ENCODE measurements at regions not wholly inside any gene's neighbourhood (a gene's known extent, or its start where the extent isn't known, plus 50 kb on each side); places are given as distances from the start of the nearest gene placed in this dataset.

DNA sequence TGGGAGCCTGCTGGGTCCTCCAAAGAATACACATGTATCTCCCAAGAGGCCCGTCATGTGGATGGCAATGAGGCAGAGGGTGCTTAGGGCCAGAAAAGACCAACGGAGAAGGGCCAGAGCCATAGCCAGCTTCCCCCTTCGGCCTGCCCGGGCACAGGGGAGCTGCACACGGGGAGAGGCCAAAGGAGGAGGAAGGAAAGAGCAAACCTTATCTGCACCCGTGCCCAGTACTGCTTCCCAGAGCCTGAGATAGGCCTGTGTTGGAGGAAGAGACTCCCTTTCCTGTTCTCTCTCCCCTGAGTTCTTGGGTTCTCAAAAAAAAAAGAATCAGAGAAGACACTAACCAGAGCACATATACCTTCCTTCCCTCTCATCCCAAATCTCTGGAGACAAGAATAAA is 250.3 kb downstream of the ANAPC1 start:
- DNase-seq: no peak

DNA sequence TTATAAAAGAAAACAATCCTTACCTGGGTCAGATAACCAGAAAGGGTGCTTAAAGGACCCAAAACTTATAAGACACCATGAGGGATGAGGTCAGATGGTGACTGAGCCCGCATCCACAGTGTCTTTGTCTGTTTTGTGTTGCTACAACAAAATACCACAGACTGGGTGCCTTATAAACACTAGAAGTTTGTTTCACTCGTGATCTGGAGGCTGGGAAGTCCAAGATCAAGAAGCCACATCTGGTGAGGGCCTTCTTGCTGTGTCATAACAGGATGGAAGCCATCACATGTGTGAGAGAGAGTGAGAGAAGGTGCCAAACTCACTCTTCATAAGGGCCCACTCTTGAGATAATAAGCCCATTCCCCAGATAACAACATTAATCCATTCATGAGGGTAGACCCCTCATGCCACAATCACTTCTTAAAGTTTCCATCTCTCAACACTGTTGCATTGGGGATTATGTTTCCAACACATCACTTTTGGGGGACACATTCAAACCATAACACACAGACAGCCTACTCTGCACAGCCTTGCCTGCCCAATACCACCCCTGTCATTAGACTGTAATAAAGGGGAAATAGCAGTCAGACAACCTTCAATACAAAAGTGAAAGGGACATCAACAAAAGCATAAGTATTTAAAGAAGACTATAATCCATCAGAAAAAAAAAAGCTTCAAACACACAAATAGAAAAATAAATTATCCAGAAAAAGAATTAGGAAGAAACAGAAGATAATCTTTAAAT is 249.8 kb downstream of the ANAPC1 start:
- DNase-seq: no peak

DNA sequence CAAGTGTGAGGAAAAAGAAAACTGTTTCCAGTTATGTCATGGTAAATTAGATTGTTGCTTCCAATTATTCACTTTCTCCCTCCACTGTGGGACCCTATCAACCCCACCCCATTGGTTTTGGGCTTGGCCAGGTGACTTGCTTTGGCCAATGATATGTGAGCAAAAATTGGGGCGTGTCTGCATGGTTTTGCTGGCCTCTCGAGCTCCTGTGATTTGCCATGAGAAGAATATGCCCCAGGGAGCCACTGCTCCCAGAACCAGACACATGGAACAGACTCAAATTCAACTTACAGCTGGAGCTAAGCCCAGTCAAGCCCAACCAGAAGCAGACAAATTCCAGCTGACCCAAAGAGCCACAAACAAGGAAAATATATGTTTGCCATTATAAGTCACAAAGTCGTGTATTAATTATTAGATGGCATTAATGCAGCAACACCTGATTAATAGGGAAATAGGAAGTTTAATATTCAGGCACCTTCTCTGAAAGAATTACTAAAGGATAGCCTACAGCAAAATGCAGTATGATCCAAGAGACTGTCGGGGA is 248.9 kb downstream of the ANAPC1 start:
- DNase-seq: no peak

DNA sequence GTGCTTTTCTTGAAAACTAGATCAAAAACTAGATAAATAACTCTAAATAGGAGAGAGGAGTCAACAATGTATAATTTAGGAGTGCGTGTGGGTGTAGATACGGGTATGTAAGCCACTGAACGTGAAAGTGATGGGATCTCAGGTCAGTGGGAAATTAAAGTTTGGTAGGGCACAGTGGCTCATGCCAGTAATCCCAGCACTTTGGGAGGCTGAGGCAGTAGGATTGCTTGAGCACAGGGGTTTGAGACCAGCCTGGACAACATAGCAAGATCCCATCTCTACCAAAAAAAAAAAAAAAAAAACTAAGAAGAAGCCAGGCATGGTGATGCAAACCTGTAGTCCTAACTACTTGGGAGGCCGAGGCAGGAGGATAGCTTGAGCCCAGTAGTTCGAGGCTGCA is 247.1 kb downstream of the ANAPC1 start:
- DNase-seq: no peak

DNA sequence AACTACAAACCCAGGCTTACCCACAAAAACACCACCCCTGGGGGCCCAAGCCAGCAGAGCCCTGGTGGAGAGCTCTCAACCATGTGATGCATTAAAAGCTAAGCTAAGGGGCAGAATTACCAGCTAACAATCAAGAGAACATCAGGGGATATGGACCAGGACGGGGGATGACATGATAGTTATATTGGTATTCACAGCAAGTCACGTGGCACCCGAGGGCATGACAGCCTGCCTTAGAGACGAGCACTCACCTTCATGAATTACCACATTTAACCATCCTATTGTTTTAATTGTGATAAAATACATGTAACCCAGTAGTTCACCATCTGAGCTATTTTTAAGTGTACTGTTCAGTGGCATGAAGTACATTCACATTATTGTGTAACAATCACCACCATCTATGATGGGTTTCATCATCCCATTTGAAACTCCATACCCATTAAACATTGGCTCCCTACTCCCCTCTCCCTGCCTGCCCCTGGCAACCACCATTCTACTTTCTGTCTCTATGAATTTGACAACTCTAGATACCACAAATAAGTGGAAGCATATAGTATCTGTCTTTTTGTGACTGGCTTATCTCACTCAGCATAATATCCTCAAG is 245.6 kb downstream of the ANAPC1 start:
- no peak for DNase-seq

DNA sequence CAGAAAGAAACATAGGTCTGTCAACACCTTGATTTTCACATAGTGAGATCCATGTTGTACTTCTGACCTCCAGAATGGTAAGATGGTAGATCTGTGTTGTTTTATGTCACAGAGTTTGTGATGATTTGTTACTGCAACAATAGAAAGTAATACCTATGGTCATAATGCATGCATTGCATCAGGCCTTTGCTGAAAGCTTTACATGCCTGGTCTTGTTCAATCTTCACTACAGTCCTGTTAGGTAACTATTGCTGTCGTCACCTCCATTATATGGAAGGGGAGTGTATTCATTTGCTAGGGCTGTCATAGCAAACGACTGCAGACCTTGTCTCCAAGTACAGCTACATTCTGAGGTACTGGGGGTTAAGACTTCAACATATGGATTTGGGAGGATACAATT is 243.5 kb downstream of the ANAPC1 start:
- DNase-seq: no peak

DNA sequence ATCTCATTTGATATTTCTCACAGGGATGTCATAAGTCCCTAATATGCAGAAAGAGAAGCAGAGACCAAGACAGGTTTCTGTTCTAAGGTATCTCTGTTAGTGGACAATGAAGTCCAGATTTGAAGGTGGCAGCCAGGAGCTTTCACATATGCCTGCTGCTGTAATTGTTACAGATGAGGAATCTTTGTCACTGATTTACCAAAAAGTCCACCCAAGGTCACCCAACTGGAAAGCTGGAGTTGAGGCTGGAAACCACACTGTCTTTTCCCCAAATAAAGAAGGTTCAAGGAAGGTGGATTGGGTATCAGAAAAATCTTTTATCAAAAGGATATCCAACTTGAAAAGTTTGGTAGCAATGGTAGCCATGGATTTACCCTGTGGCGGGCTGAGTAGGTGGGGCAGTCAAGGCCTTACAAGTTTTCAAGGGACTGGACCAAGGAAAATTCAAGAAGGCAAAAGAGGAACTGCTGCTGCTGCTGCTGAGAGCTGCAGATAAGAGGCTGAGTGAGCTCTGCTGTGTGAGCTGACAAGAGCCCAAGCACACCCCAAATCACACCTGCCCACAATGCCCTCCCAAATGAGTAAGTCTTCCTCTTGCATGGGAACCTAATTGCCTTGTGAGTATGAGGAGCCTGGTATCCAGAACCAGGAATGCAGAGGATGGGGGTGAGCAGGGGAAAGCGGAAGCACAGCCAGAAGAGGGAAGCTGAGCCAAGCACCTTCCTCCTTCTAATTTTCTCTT is 241.2 kb downstream of the ANAPC1 start:
- no peak for DNase-seq

DNA sequence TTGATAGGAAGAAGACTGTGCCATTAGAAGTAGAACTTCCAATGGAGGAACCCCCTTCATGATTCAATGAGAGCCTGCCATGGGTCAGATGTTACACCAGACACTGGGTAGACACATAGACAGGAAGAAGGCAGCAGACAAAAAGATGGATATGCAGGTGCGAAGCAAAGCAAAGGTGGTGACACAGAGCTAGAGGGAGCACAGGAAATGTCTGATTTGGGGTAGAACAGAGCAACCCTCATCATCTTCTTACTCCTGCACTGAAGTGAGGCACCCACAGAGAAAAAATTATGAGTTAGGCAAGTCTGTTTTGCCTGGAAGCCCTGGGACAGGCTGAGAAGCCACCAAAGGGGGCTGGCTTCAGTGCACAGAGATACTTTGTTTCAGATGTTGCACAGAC is 240.2 kb downstream of the ANAPC1 start:
- no peak for DNase-seq

DNA sequence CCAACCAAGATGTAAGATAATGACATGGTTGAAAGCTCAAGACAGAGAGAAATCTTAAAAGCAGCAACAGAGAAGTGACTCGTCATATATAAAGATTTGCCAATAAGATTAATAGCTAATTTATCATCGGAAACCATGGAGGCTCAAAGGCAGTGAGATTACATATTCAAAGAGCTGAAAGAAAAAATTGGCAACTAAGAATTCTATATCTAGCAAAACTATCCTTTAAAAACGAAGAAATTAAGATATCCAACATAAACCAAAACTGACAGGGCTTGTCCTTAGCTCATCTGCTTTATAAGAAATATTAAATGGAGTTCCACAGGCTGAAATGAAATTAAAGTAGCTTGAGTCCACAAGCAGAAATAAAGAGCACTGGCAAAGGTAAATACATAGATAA is 236.6 kb downstream of the ANAPC1 start:
- no peak for DNase-seq

DNA sequence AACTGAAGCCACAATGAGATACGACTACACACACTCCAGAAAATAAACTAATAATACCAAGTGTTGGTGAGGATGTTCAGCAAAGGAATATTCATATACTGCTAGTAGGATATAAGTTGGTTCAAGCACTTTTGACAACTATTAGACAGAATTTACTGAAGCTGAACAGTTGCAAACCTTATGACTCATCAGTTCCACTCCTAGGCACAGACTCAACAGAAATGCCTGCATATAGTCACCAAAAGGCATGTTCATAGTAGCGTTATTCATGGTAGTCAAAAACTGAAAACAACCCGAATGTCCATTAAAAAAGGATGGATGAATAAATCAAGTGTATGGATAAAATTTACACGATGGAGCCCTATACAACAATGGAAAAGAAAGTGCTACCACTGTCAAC is 232.0 kb downstream of the ANAPC1 start:
- no peak for DNase-seq

DNA sequence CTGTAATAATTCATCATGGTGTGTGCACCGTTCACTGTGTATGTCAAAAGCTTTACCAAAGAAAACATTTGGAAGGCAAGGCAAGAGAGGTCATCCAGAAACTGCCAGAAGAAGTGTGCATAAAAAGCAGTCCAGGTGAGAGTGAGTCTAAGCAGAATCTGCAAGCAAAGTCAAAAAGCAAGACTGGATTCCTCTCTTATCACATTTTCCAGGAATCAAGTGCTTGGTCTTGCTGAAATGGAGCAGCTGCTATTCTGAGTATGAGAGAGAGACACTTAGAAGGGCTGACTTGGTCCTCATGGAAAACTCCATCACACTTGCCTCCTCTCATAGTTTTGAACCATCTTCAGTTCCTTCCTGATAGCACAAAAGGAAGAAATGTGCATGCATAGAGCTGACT is 231.3 kb downstream of the ANAPC1 start:
- no peak for DNase-seq

DNA sequence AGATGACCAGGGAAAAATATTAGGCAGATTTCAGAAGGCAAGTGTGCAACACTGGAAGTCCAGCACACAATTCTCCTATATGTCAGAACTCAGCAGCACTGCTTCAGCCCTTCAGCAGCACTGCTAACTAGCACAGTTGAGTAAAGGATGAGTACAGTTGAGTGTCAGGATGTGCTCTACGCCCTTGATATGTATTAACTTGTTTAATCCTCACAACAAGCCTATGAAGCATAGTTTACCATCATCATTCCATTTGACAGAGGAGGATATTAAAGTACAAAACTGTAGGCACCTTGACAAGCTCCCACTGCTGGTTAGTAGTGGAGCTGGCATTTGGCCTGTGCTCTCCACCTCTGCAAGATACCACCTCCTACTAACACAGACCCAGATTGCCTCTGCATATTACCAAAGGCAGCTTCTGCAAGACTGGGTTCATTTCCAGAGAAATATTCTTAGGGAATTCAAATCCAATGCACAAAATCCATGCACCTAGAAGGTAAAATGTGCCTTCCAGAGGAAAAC is 230.8 kb downstream of the ANAPC1 start:
- DNase-seq: no peak

DNA sequence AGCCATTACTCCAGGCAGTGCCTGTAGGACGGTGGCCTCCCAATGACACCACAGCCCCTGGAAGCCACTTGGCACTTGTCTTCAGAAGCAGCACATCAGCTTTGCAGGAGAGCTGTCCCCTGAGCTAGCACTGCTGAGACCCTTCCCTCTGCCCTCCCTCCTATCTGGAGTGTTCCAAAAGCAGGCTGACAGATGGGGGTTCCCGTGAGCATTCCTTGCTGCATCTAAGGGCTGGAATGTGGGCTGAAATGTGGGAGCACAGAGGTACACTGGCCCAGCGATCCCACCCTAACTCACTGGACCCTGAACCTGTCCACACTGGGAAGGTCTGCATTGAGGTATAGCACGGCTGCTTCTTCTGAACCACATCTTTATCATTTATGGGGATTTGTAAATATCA is 230.1 kb downstream of the ANAPC1 start:
- no peak for DNase-seq

DNA sequence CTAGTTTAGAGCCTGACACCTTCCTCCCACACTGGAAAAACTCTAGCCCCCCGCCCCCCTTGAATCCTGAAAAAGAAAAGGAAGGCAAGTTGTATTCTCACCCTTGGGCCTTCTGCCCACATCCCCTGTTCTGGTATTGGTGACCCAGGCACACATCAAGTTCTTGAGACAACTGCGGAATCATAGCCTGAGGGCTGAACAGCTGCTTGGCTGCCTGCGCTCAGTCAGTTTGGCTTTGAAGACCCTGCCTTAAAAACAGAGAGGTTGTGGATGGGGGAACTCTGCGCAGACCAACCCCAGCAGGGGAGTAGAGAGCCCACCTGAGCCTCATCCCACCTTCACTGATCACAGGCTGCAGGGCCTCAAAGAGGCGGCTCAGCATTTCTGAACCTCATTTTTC is 229.2 kb downstream of the ANAPC1 start:
- DNase-seq: no peak

DNA sequence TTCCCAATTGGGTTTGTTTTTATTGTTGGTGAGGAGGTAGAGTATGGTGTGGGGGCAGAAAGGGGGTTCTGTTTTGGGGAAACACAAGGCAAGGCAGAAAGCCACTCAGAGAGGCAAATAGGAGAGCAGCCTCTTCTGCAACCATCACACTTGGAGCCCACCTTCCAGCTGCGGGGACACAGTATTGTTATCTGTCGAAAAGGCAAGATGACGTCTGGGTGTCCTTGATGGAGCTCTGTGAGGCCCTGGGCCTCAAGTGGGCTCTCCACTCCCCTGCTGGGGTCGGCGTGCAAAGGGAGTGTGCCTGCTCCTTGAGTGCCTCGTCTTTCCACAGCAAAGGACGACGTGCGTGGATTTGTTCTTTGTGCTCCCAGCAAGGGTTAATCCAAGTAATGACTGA is 227.6 kb downstream of the ANAPC1 start:
- no peak for DNase-seq

DNA sequence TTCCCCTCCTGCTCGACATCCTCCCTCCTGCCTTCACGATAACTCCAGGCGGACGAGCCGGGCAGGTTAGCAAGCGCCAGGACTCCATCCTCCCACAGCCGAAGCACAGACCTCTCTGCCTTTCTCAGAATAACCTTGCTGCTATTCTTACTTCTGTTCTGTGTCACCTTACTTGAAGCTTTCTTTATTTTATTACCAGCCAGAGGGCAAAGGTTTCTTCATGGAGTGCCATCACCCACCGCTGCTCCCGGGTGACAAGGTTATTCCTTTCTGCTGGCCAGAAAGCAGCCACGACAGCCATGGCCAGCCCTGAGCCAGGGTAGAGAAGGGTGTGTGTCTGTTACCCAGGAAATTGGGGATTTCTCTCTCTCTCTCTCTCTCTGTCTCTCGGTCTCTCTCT is 227.1 kb downstream of the ANAPC1 start:
- no peak for DNase-seq

DNA sequence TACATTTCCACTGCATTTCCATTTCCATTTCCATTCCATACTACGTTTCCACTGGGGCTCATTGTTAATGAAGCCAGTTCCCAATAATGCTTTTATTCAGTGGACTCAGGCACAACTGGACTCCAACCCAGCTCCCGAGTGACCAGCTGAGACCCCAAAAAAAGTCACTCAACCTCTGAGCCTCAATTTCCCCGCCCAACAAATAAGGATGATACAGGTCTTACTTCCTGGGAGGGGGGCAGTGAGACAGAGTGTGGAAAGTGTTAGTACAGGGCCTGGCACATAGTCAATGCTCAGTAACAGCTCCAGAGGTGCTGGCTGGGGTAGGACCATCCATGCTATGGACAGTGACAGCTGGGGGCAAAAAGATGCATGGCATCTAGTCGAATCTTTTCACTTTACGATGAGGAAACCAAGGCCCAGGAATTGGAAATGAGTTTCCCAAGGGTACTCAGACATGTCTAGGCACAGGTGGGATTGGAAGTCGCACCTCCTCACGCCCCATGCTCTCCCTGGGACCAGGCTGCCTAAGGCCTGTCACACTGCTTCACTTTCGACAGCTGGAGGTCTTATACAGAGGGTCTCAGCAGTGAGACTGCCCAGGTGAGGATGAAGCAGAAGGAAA is 226.5 kb downstream of the ANAPC1 start:
- DNase-seq: no peak

DNA sequence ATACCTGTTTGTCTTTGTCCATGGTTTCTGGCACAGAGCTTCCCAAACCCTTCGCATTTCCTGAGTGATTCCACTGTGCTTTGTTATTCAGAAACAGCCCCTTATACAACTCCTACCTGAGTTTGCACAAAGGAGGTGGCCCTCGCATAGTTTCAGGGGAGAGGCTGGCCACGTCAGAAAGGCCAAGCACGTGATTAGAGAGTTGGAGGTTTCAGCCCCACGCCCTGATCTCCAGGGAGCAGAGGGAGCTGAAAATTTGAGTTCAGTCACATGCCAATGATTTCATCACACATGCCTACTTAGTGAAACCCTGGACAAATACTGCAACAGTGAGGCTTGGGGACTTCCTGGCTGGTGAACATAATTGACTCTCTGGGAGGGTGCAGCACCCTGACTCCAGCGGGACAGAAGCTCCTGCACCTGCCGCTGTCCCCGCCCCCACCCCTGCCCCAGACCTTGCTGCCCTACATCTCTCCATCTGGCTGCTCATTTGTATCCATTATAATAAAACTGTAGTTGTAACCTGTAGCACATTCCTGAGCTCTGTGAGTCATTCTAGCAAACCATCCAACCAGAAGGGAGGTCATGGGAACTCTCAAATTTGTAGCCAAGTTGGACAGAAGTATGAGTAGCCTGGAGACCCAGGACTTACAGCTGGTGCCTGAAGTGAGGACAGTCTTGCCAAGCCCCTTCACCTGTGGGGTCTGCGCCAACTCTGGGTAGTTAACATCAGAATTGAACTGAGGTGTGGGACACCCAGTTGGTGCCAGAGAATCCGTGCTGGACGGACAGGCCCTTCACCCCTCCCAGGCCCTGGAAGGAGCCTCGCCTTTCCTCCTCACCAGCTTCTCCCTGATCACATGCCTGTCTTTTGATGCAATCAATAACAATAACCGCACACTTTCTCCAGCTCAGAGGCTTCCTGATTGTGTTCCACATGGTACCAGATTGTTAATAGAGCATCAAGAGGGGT is 224.3 kb downstream of the ANAPC1 start:
- DNase-seq: no peak

DNA sequence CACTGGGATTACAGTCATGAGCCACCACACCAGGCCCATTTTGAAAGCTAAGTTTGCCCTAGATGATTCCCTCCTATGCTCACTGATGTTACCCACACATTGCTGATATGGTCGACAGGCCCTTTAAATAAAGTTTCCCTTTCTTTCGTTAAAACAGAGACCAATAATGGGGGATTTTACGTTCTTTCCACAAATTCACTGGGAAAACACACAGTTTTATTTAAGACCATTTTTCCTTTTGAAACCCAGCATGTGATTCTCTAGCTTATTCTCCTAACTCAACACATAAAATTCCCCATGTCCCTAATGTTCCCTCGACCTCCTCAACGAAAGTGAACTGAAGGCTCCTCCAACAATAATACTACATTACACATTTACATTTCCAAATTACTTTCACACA is 223.2 kb downstream of the ANAPC1 start:
- no peak for DNase-seq

DNA sequence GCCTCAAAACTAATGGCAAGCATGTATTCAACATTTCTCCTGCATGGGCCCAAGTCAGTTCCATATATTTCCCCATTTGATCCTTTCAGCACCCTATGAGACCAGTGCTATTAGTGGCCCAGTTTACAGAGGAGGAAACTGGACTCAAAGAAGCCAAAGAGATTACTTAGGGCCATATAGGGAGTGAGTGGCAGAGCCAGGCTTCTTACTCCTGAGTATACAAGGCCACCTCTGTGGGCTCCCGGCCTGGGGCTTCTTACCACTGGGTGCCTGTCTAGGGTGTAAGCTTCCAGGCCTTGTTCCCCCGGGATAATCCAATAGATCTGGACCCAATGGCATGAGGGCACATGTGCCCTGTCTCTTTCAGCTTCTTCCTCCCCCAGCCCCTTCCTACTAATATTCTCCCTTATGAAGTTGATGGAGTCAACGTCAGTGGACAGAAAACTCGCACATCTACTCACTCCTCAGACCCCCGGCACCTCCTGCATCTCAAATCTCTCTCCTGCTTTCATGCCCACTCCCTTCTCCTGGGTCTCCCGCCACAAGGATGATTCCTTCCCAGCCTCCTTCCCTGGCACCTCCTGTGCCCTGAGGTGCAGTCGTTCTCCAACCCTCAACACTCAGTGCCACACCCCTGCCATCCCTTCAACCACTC is 222.6 kb downstream of the ANAPC1 start:
- no peak for DNase-seq

DNA sequence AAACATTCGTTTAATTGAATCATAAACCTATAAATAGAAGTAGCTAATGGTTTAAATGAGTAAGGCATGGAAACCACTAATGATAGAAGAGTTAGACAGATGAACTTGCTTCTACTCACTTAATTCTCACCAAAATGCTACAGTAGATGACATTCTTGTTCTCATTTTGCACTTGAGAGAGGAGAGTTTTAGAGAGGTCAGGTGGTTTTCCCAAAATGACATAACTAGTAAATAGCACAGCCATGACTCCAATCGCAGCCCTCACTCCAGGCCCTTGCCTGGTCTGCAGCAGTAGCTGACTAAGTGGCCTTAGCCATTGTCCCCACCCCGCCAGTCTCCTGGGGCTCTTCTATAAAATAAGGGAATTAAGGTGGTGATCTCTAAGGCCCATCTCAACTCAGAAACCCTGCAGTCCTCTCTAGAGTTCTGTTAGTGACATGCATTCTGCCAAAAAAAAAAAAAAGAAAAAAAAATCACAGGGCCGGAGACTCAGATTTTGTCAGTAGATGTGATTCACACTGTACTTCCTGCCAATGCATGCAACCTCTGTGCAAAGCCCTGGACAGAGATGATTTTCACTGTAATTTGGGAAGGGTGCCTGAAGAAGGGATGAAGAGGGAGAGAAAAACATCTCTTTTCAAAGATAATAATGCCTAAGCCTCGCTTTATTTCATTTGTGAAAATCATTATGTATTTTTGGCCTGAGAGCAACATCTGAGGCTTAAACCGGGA is 221.8 kb downstream of the ANAPC1 start:
- no peak for DNase-seq
